LNCaP clone FGC (cell line): ENCODE measurements at regions not wholly inside any gene's neighbourhood (a gene's known extent, or its start where the extent isn't known, plus 50 kb on each side); places are given as distances from the start of the nearest gene placed in this dataset.

Source experiments
- DNase-seq: peaks from one replicate; pipeline ENCODE4 v3.0.0-alpha.2; 2011; ENCODE audit warnings: low read depth
- H3K4me3 ChIP-seq: 2 replicates; pipeline ENCODE4 v1.5.1; 2011; ENCODE audit warnings: mild to moderate bottlenecking, low read depth, low read length, control low read depth
- CTCF ChIP-seq: IDR thresholded peaks from 2 replicates; pipeline ENCODE4 v1.5.1; 2012; ENCODE audit warnings: mild to moderate bottlenecking; ENCODE audit not compliant: control insufficient read depth, insufficient read depth; ENCODE audit errors: extremely low read depth

GRCh38 chr6:6392214-6393068, 72.0 kb upstream of the F13A1 start:
- no peak for DNase-seq
- TF ChIP-seq CTCF = no peak
- no peak overlapping the region for H3K4me3 ChIP-seq

- no peak overlapping the region for H3K4me3 ChIP-seq
- TF ChIP-seq CTCF = no peak
- DNase-seq = no peak
Observed at GRCh38 chr6:6393069-6393529, 72.6 kb upstream of the F13A1 start.

GRCh38 chr6:6395581-6396197, 75.2 kb upstream of the F13A1 start:
- H3K4me3 ChIP-seq = no peak overlapping the region
- DNase-seq = no peak

GRCh38 chr6:6397842-6398241, 77.4 kb upstream of the F13A1 start:
- DNase-seq = no peak

More at GRCh38 chr6:6395581-6396197, 75.2 kb upstream of the F13A1 start:
- no peak for TF ChIP-seq CTCF

GRCh38 chr6:6399568-6399967, 79.1 kb upstream of the F13A1 start:
- no peak overlapping the region for H3K4me3 ChIP-seq
- DNase-seq = no peak
- TF ChIP-seq CTCF = no peak

More at GRCh38 chr6:6397842-6398241, 77.4 kb upstream of the F13A1 start:
- no peak overlapping the region for H3K4me3 ChIP-seq
- TF ChIP-seq CTCF = no peak

GRCh38 chr6:6401401-6401800, 80.9 kb upstream of the F13A1 start:
- no peak for TF ChIP-seq CTCF
- no peak for DNase-seq

More at GRCh38 chr6:6401401-6401800, 80.9 kb upstream of the F13A1 start:
- no peak overlapping the region for H3K4me3 ChIP-seq
